HFFc6 (cell line): ENCODE measurements at regions not wholly inside any gene's neighbourhood (a gene's known extent, or its start where the extent isn't known, plus 50 kb on each side); places are given as distances from the start of the nearest gene placed in this dataset.

Experiments
- DNase-seq: peaks from one replicate; pipeline ENCODE4 v3.0.0-alpha.2; 2018
- H3K27ac Mint-ChIP-seq: 2 replicates; pipeline ENCODE4 v1.8.0; 2020; ENCODE audit warnings: mild to moderate bottlenecking, mixed read lengths
- H3K27me3 Mint-ChIP-seq: 2 replicates; pipeline ENCODE4 v1.8.0; 2021; ENCODE audit warnings: mild to moderate bottlenecking, moderate library complexity, mixed read lengths; ENCODE audit not compliant: insufficient read depth
- H3K36me3 Mint-ChIP-seq: 2 replicates; pipeline ENCODE4 v1.8.0; 2021; ENCODE audit warnings: low read depth, mixed read lengths
- H3K4me1 Mint-ChIP-seq: 2 replicates; pipeline ENCODE4 v1.8.0; 2020; ENCODE audit warnings: low read depth, mixed read lengths
- H3K4me3 Mint-ChIP-seq: 2 replicates; pipeline ENCODE4 v1.8.0; 2020; ENCODE audit warnings: mild to moderate bottlenecking, moderate library complexity, mixed read lengths
- H3K9me3 Mint-ChIP-seq: 2 replicates; pipeline ENCODE4 v1.8.0; 2020; ENCODE audit warnings: mild to moderate bottlenecking, mixed read lengths
- TF ChIP-seq, protein P1 (sequence below): fragments of 200-600 bp; sonication (generic); IDR thresholded peaks from 2 replicates; pipeline ENCODE4 v1.5.0; 2021; ENCODE audit warnings: antibody characterized with exemption, mild to moderate bottlenecking

DNA sequence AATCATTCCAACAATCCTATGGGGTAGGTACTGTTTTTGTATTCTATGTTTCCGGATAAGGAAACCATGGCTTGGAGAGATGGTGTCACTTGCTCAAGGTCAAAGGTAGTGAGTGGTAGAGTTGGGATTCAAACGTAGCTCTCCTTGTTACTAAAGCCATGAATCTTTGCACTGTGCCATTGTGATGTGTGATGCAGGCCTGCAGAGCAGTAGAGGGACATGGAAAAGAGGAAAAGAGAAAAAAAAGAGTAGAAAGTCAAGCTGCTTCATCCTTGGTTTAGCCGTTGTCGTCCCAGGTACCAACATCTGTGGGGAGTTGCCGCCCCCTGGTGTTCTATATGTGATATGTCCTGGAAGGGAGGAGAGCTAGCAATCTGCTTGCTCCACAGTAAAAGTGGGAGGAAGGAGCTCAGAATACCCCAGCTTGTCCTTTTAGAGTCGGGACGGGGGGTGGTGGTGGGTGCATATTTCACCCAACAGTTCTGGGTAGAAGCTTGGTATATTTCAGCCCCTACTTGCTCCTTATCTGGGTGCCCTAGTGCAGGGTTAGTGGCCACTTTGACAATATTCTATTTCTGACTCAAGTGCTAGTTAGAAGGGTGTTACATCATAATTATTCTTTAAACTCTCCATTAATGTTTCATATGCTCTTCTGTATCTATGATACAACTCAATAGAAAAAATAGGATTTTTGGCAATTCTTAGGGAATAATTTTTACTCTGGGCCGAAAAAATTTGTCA lies 98.4 kb downstream of the EBNA1BP2 start:
- Mint-ChIP-seq H3K27me3 (peaks cover 1% of the 10 kb centered on the region), H3K4me1 (peaks cover 11% of the 10 kb centered on the region), H3K27ac (no peak overlapping the region; the same call in 1 of the 2 replicates), H3K9me3 (no peaks in the 10 kb centered on the region), H3K36me3 (no peaks in the 10 kb centered on the region), H3K4me3 (no peak overlapping the region)
- TF ChIP-seq, protein P1, sequence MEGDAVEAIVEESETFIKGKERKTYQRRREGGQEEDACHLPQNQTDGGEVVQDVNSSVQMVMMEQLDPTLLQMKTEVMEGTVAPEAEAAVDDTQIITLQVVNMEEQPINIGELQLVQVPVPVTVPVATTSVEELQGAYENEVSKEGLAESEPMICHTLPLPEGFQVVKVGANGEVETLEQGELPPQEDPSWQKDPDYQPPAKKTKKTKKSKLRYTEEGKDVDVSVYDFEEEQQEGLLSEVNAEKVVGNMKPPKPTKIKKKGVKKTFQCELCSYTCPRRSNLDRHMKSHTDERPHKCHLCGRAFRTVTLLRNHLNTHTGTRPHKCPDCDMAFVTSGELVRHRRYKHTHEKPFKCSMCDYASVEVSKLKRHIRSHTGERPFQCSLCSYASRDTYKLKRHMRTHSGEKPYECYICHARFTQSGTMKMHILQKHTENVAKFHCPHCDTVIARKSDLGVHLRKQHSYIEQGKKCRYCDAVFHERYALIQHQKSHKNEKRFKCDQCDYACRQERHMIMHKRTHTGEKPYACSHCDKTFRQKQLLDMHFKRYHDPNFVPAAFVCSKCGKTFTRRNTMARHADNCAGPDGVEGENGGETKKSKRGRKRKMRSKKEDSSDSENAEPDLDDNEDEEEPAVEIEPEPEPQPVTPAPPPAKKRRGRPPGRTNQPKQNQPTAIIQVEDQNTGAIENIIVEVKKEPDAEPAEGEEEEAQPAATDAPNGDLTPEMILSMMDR: peak; percentile 93
- peak; percentile 55 for DNase-seq

GRCh38 chr1:43072314-43072713 lies 99.8 kb downstream of the EBNA1BP2 start:
- Mint-ChIP-seq H3K36me3 (no peaks in the 10 kb centered on the region), H3K27ac (no peak overlapping the region), H3K9me3 (no peaks in the 10 kb centered on the region), H3K4me1 (peaks cover 11% of the 10 kb centered on the region), H3K4me3 (no peak overlapping the region), H3K27me3 (peaks cover 1% of the 10 kb centered on the region)
- no peak for DNase-seq
- TF ChIP-seq, protein P1: no peak

DNA sequence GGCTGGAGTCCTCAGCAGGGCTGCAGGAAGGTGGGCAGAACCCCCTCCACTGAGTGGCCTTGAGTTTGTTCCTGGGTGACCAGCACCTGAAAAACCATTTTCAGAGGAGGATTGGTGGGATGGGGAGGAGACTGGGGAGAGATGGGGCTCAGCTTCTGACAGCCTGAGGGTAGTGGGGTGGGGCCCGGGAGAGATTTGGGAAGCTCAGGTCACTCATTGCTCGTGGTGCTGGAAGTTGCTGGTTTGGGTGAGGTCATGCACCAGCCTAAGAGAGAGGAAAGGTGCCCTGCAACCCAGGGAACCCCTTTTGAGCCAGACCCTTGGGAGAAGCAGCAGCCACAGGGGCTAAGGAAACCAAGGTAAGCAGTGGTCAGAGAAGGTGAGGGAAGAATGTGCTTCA lies 100.8 kb downstream of the EBNA1BP2 start:
- no peak for DNase-seq
- no peak overlapping the region for H3K27ac Mint-ChIP-seq
- H3K4me3 Mint-ChIP-seq: no peak overlapping the region
- H3K4me1 Mint-ChIP-seq: peaks cover 11% of the 10 kb centered on the region
- TF ChIP-seq, protein P1: no peak
- no peaks in the 10 kb centered on the region for H3K9me3 Mint-ChIP-seq
- H3K36me3 Mint-ChIP-seq: no peaks in the 10 kb centered on the region
- H3K27me3 Mint-ChIP-seq: peaks cover 1% of the 10 kb centered on the region

- DNase-seq: no peak
- no peak overlapping the region for H3K27ac Mint-ChIP-seq
- no peak overlapping the region for H3K4me3 Mint-ChIP-seq
- peaks cover 5% of the 10 kb centered on the region for H3K27me3 Mint-ChIP-seq
- TF ChIP-seq, protein P1: no peak
- no peaks in the 10 kb centered on the region for H3K36me3 Mint-ChIP-seq
- peaks cover 11% of the 10 kb centered on the region for H3K4me1 Mint-ChIP-seq
- H3K9me3 Mint-ChIP-seq: no peaks in the 10 kb centered on the region
Measured at GRCh38 chr1:43069461-43070050, 102.5 kb downstream of the EBNA1BP2 start.

GRCh38 chr1:43068911-43069310 lies 103.2 kb downstream of the EBNA1BP2 start:
- Mint-ChIP-seq H3K36me3 (no peaks in the 10 kb centered on the region), H3K9me3 (no peaks in the 10 kb centered on the region), H3K4me1 (peaks cover 11% of the 10 kb centered on the region), H3K27me3 (peaks cover 5% of the 10 kb centered on the region), H3K4me3 (no peak overlapping the region), H3K27ac (no peak overlapping the region)
- TF ChIP-seq, protein P1: no peak
- DNase-seq: no peak
